ENCODE measurements at regions not wholly inside any gene's neighbourhood (a gene's known extent, or its start where the extent isn't known, plus 50 kb on each side); places are given as distances from the start of the nearest gene placed in this dataset.

- H3K27ac ChIP-seq (ENCODE audit: low read depth, low read length, poor library complexity, severe bottlenecking) = no peak overlapping the region
- H3K9me3 ChIP-seq (ENCODE audit: low read length) = peaks cover 7% of the 10 kb centered on the region; the same call in 1 of the 2 replicates
- H2AFZ ChIP-seq (ENCODE audit: low read length) = no peak overlapping the region
- H4K20me1 ChIP-seq (ENCODE audit: insufficient read depth, low read length) = no peaks in the 10 kb centered on the region
- H3K4me3 ChIP-seq (ENCODE audit: low read depth, low read length, poor library complexity, severe bottlenecking) = no peak overlapping the region
- H3K9me2 ChIP-seq (ENCODE audit: low read depth, low read length) = no peaks in the 10 kb centered on the region
- TF ChIP-seq CTCF (IDR thresholded peaks at IDR 0.05; ENCODE audit: low read length) (no peak), EZH2 (IDR thresholded peaks at IDR 0.05; ENCODE audit: borderline replicate concordance, low read length) (no peak)
- H3K4me1 ChIP-seq (ENCODE audit: insufficient read depth, low read length, severe bottlenecking) = peaks cover 9% of the 10 kb centered on the region
- no peaks in the 10 kb centered on the region for H3K36me3 ChIP-seq (ENCODE audit: insufficient read depth, low read length)
- no peaks in the 10 kb centered on the region for H3K27me3 ChIP-seq (ENCODE audit: insufficient read depth, low read length)
- H3K79me2 ChIP-seq (ENCODE audit: insufficient read depth, low read length) = no peaks in the 10 kb centered on the region
- H3K9ac ChIP-seq (ENCODE audit: low read length) = no peak overlapping the region
- H3K4me2 ChIP-seq (ENCODE audit: low read length) = no peak overlapping the region
- H3F3A ChIP-seq (ENCODE audit: insufficient read depth, low read length) = no peaks in the 10 kb centered on the region
Observed at GRCh38 chr13:40217675-40218074, 448.8 kb downstream of the FOXO1 start.

- Histone ChIP-seq H3K9me3 (ENCODE audit: low read length) (peaks cover 7% of the 10 kb centered on the region; the same call in 1 of the 2 replicates), H2AFZ (ENCODE audit: low read length) (no peak overlapping the region), H3K36me3 (ENCODE audit: insufficient read depth, low read length) (no peaks in the 10 kb centered on the region), H3K9ac (ENCODE audit: low read length) (no peak overlapping the region), H3K79me2 (ENCODE audit: insufficient read depth, low read length) (no peaks in the 10 kb centered on the region), H3K4me1 (ENCODE audit: insufficient read depth, low read length, severe bottlenecking) (peaks cover 9% of the 10 kb centered on the region), H3K4me2 (ENCODE audit: low read length) (no peak overlapping the region), H3K9me2 (ENCODE audit: low read depth, low read length) (no peaks in the 10 kb centered on the region), H3F3A (ENCODE audit: insufficient read depth, low read length) (no peaks in the 10 kb centered on the region), H3K27me3 (ENCODE audit: insufficient read depth, low read length) (no peaks in the 10 kb centered on the region), H4K20me1 (ENCODE audit: insufficient read depth, low read length) (no peaks in the 10 kb centered on the region), H3K27ac (ENCODE audit: low read depth, low read length, poor library complexity, severe bottlenecking) (no peak overlapping the region), H3K4me3 (ENCODE audit: low read depth, low read length, poor library complexity, severe bottlenecking) (no peak overlapping the region)
- TF ChIP-seq EZH2 (IDR thresholded peaks at IDR 0.05; ENCODE audit: borderline replicate concordance, low read length) (no peak), CTCF (IDR thresholded peaks at IDR 0.05; ENCODE audit: low read length) (no peak)
Observed at GRCh38 chr13:40220299-40220935, 446.0 kb downstream of the FOXO1 start.

GRCh38 chr13:40221131-40221459 lies 445.3 kb downstream of the FOXO1 start:
- no peak for TF ChIP-seq EZH2 (IDR thresholded peaks at IDR 0.05; ENCODE audit: borderline replicate concordance, low read length)

More at GRCh38 chr13:40221131-40221459, 445.3 kb downstream of the FOXO1 start:
- H3K27ac ChIP-seq (ENCODE audit: low read depth, low read length, poor library complexity, severe bottlenecking) = no peak overlapping the region
- H3K9me3 ChIP-seq (ENCODE audit: low read length) = peaks cover 4% of the 10 kb centered on the region; the same call in 1 of the 2 replicates
- no peak overlapping the region for H3K9ac ChIP-seq (ENCODE audit: low read length)
- 0 out of 2 replicates have a peak overlapping the region, but pooled peaks have one; percentile 15 for H2AFZ ChIP-seq (ENCODE audit: low read length)
- no peaks in the 10 kb centered on the region for H3K79me2 ChIP-seq (ENCODE audit: insufficient read depth, low read length)
- H3K9me2 ChIP-seq (ENCODE audit: low read depth, low read length) = no peaks in the 10 kb centered on the region
- no peaks in the 10 kb centered on the region for H3K27me3 ChIP-seq (ENCODE audit: insufficient read depth, low read length)
- no peaks in the 10 kb centered on the region for H4K20me1 ChIP-seq (ENCODE audit: insufficient read depth, low read length)
- H3K4me1 ChIP-seq (ENCODE audit: insufficient read depth, low read length, severe bottlenecking) = peaks cover 9% of the 10 kb centered on the region
- no peaks in the 10 kb centered on the region for H3F3A ChIP-seq (ENCODE audit: insufficient read depth, low read length)
- H3K36me3 ChIP-seq (ENCODE audit: insufficient read depth, low read length) = no peaks in the 10 kb centered on the region
- H3K4me3 ChIP-seq (ENCODE audit: low read depth, low read length, poor library complexity, severe bottlenecking) = no peak overlapping the region
- no peak overlapping the region for H3K4me2 ChIP-seq (ENCODE audit: low read length)
